GM19238 (cell line): ENCODE measurements at regions not wholly inside any gene's neighbourhood (a gene's known extent, or its start where the extent isn't known, plus 50 kb on each side); places are given as distances from the start of the nearest gene placed in this dataset.
"Not testable (repeated sequence)": the region's sequence is repeated elsewhere in the genome, so short reads cannot be mapped to it uniquely, and the experiment has no call there.

ENCODE experiments used
- DNase-seq: peaks from one replicate; pipeline ENCODE4 v3.0.0; 2011; ENCODE audit warnings: low spot score; ENCODE audit not compliant: insufficient read length

GRCh38 chr15:77881950-77882349, 195.6 kb downstream of the TBC1D2B start:
- DNase-seq = no peak

- DNase-seq = not testable (repeated sequence)
Measured at GRCh38 chr15:77881535-77881934, 196.0 kb downstream of the TBC1D2B start.

- DNase-seq = not testable (repeated sequence)
Measured at GRCh38 chr15:77879466-77879865, 198.0 kb downstream of the TBC1D2B start.

- no peak for DNase-seq
Measured at GRCh38 chr15:77877869-77878577, 199.5 kb downstream of the TBC1D2B start.

GRCh38 chr15:77876107-77876820, 201.2 kb downstream of the TBC1D2B start:
- DNase-seq = not testable (repeated sequence)

- DNase-seq = peak; percentile 40
Measured at GRCh38 chr15:77875066-77875721, 202.3 kb downstream of the TBC1D2B start.

GRCh38 chr15:77874063-77874462, 203.4 kb downstream of the TBC1D2B start:
- no peak for DNase-seq

GRCh38 chr15:77872521-77873425, 204.7 kb downstream of the TBC1D2B start:
- not testable (repeated sequence) for DNase-seq

- DNase-seq = no peak
Measured at GRCh38 chr15:77871852-77872371, 205.6 kb downstream of the TBC1D2B start.

GRCh38 chr15:77870195-77871065, 207.1 kb downstream of the TBC1D2B start:
- peak; percentile 67 for DNase-seq

- DNase-seq = no peak
Measured at GRCh38 chr15:77869021-77869895, 208.3 kb downstream of the TBC1D2B start.

- DNase-seq = not testable (repeated sequence)
Measured at GRCh38 chr15:77868048-77868629, 209.4 kb downstream of the TBC1D2B start.

- DNase-seq = no peak
Measured at GRCh38 chr15:77867266-77868047, 210.1 kb downstream of the TBC1D2B start.

- no peak for DNase-seq
Measured at GRCh38 chr15:77866596-77867125, 210.8 kb downstream of the TBC1D2B start.

GRCh38 chr15:77866186-77866585, 211.3 kb downstream of the TBC1D2B start:
- DNase-seq = no peak

- DNase-seq = no peak
Measured at GRCh38 chr15:77865701-77866100, 211.8 kb downstream of the TBC1D2B start.

- no peak for DNase-seq
Measured at GRCh38 chr15:77865106-77865610, 212.4 kb downstream of the TBC1D2B start.
